Retinal pigment epithelial cell (primary cell): ENCODE measurements at regions not wholly inside any gene's neighbourhood (a gene's known extent, or its start where the extent isn't known, plus 50 kb on each side); places are given as distances from the start of the nearest gene placed in this dataset.
"Not testable (repeated sequence)": the region's sequence is repeated elsewhere in the genome, so short reads cannot be mapped to it uniquely, and the experiment has no call there.

ENCODE experiments used
- DNase-seq: peaks from one replicate; pipeline ENCODE4 v3.0.0-alpha.2; 2010; ENCODE audit warnings: low read depth
- H3K4me3 ChIP-seq: 2 replicates; pipeline ENCODE4 v1.5.1; 2011; ENCODE audit warnings: mild to moderate bottlenecking, low read length, control low read depth, moderate library complexity
- TF ChIP-seq, protein P1 (sequence below): conservative IDR thresholded peaks from 2 replicates; pipeline ENCODE4 v1.5.1; 2011; ENCODE audit warnings: low read depth, low read length, control low read depth, inconsistent platforms

DNA sequence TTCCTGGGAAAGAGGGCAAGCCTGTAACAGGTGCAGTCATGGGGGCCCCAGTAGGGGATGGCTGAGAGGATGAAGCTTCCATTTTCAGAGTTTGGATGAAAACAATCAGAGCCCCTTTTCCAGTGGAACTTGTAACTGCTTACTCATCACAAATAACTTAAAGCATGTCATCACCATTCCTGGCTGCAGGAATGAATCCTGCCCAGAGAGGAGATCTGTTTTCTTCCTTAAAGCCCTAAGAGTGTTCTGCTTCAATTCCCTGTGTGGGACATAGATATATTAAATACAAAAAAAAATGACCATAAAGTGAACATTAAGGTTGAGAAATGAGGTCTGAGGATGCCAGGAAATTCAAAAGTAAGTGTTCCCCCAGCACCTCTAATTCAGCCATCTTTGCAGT, 183.4 kb upstream of the MEIS1 start:
- DNase-seq = no peak
- TF ChIP-seq, protein P1, sequence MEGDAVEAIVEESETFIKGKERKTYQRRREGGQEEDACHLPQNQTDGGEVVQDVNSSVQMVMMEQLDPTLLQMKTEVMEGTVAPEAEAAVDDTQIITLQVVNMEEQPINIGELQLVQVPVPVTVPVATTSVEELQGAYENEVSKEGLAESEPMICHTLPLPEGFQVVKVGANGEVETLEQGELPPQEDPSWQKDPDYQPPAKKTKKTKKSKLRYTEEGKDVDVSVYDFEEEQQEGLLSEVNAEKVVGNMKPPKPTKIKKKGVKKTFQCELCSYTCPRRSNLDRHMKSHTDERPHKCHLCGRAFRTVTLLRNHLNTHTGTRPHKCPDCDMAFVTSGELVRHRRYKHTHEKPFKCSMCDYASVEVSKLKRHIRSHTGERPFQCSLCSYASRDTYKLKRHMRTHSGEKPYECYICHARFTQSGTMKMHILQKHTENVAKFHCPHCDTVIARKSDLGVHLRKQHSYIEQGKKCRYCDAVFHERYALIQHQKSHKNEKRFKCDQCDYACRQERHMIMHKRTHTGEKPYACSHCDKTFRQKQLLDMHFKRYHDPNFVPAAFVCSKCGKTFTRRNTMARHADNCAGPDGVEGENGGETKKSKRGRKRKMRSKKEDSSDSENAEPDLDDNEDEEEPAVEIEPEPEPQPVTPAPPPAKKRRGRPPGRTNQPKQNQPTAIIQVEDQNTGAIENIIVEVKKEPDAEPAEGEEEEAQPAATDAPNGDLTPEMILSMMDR = no peak
- H3K4me3 ChIP-seq = no peak overlapping the region

DNA sequence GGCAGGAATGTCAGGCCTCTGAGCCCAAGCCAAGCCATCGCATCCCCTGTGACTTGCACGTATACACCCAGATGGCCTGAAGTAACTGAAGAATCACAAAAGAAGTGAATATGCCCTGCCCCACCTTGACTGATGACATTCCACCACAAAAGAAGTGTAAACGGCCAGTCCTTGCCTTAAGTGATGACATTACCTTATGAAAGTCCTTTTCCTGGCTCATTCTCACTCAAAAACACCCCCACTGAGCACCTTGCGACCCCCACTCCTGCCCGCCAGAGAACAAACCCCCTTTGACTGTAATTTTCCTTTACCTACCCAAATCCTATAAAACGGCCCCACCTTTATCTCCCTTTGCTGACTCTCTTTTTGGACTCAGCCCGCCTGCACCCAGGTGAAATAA, 185.8 kb upstream of the MEIS1 start:
- not testable (repeated sequence) for DNase-seq, H3K4me3 ChIP-seq

DNA sequence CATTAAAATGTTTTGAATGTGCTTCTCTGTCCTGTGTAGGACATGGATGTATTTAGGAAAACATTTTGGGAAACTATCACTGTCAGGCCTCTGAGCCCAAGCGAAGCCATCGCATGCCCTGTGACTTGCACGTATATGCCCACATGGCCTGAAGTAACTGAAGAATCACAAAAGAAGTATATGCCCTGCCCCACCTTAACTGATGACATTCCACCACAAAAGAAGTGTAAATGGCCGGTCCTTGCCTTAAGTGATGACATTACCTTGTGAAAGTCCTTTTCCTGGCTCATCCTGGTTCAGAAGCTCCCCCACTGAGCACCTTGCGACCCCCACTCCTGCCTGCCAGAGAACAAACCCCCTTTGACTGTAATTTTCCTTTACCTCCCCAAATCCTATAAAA, 191.1 kb upstream of the MEIS1 start:
- DNase-seq, H3K4me3 ChIP-seq: not testable (repeated sequence)

DNA sequence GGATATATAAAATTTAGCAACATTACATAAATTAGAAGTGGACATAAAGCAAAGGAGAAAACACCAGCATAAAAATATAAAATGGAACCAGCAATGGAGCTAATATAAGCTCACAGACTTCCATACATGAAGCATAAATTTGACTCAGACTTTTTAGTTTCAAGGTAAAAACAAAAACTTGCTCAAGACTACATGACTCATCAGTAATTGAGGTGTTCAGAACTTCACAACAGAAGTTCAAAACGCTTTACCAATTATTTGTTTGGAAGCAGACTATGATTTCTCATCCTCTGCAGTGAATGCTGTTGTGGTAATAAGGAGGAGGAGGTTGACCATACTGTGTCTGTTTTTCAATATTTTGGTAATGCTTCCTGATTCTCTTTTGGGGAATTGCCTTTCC, 192.0 kb upstream of the MEIS1 start:
- not testable (repeated sequence) for DNase-seq, H3K4me3 ChIP-seq

DNA sequence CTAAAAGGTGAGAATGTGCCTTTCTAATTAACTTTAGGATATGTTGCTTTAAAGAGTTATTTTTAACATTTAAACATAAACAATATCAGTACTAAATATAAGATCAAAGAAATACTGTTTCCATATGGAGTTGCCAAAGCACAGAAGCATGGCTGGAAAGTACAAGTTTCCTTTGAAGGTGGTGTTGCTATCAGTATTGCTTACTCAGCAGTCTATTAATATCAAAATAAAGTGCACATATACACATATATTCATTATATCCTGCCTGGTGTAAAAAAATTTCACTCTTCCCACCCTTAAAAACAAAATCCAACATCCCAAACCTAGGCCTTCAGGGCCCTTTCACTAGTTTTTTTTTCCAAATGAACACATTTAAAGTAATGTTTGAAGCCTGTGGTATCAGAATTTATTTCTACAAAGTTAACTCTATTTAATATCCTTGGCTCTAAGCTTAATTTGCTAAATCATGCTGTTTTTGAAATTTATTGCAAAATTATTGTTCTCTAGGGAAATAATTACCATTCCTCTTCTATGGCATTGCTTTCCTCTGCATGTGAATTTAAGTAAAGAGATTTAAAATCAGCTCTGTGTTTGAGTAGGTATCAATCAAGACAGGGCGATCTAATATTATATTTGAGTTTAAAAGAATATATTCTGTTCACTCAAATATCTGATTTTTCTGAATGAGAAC, 192.7 kb upstream of the MEIS1 start:
- no peak for DNase-seq

DNA sequence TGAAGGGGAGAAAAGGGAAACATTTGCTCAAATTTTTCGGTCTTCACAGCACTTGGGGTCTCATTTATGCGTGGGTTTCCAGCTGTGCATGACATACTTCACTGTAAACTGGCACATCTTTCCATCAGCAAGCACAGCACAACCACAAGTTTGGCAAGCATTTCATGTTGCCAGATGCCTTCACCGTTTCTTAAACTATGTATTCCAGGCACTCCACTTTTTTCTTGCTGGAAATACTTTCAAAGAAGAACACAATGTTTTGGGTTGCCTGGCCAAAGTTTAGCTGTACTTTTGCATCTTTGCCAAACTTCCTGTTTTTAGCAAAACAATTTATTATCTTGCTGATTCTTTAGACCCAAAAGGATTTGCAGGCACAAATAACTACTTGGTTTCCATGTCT, 194.6 kb upstream of the MEIS1 start:
- TF ChIP-seq, protein P1 = no peak

More for the DNA sequence above, 192.7 kb upstream of the MEIS1 start:
- TF ChIP-seq, protein P1 = no peak
- H3K4me3 ChIP-seq = no peak overlapping the region

DNA sequence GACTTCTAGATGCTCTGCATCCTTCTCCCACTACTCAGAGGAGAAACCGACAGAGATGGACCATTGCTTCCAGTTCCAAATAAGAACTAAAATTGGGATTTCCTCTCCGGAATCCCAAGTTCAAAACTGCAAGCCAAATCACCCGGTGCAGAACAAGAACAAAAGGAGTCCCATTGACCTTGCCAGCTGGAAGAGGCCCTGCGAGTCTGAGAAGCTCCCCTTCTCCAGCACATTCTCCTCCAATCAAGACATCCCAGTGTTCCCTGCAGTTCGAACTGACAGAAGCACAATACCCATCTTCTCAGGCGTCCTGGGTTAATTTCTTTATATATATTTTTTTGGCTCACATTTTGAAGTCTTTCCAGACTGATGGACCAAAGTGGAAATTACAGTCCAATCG, 195.3 kb upstream of the MEIS1 start:
- no peak overlapping the region for H3K4me3 ChIP-seq
- TF ChIP-seq, protein P1 = no peak
- DNase-seq = no peak

More for the DNA sequence above, 194.6 kb upstream of the MEIS1 start:
- H3K4me3 ChIP-seq = no peak overlapping the region
- no peak for DNase-seq

DNA sequence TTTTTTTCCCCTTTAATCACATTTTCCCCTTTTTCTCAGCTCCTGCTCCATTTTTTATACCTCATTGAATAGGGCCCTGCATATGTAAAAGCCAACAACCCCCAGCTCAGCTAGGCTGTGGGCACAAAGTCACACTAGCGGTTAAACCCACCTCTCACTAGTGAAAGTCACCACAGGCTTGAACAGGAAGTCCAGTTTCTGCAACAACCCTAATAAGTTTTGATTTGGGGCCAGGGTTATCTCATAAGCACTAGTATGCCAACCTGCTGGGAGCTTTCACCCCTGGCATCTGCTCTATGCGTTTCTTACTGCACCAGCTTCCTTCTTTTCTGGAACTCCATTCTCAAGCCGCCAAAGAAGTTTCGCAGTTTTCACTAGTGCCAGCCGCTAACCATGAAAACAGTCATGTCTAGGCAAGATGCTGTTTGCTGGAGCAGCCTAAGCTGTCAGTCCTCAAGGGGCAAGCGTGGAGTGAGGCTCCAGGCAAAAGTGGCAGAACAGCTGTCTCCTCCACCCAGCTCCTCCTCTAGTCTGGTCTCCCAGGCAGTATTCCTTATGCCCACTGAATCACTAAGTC, 197.0 kb upstream of the MEIS1 start:
- H3K4me3 ChIP-seq = no peak overlapping the region
- TF ChIP-seq, protein P1 = no peak
- DNase-seq = no peak
